Chondrocyte (in vitro differentiated cells): ENCODE measurements at regions not wholly inside any gene's neighbourhood (a gene's known extent, or its start where the extent isn't known, plus 50 kb on each side); places are given as distances from the start of the nearest gene placed in this dataset.

Source experiments
- DNase-seq: peaks from one replicate; pipeline ENCODE4 v3.0.0; 2021; ENCODE audit warnings: mixed read lengths, low spot score
- H3K27ac Mint-ChIP-seq: one replicate; pipeline ENCODE4 v1.8.0; 2021; ENCODE audit warnings: mild to moderate bottlenecking, moderate library complexity, mixed read lengths; ENCODE audit not compliant: unreplicated experiment
- H3K27me3 Mint-ChIP-seq: 2 replicates; pipeline ENCODE4 v1.8.0; 2021; ENCODE audit warnings: low read depth, mixed read lengths
- H3K36me3 Mint-ChIP-seq: 2 replicates; pipeline ENCODE4 v1.8.0; 2021; ENCODE audit warnings: low read depth, mixed read lengths
- H3K4me1 Mint-ChIP-seq: 2 replicates; pipeline ENCODE4 v1.8.0; 2021; ENCODE audit warnings: low read depth, mild to moderate bottlenecking, mixed read lengths
- H3K4me3 Mint-ChIP-seq: one replicate; pipeline ENCODE4 v1.8.0; 2021; ENCODE audit warnings: mild to moderate bottlenecking, moderate library complexity, mixed read lengths; ENCODE audit not compliant: unreplicated experiment
- H3K9me3 Mint-ChIP-seq: 2 replicates; pipeline ENCODE4 v1.8.0; 2021; ENCODE audit warnings: low read depth, mixed read lengths
- TF ChIP-seq, protein P1 (sequence below): fragments of 200-600 bp; sonication (generic); IDR thresholded peaks from 2 replicates; pipeline ENCODE4 v1.5.0; 2021; ENCODE audit warnings: antibody characterized with exemption, mild to moderate bottlenecking, moderate library complexity

DNA sequence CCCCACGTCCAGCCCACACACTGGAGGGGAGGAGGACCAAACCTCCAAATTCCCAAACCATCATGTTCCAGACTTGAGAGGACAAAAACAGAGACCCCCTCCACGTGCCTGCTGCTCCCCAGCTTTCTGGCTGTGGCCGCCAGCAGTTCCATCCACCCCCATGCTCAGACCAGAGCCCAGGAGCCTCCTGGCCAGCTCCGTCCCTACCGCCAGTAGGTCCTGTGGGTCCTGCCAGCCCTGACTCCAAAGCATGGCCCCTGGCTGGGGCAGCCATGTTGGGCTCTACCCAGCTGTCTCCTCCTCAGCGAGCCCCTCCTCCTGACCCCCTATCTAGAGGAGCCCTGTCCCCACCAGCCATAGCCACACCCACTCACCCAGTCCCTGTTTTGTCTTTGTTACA lies 227.3 kb upstream of the RTL1 start:
- TF ChIP-seq, protein P1, sequence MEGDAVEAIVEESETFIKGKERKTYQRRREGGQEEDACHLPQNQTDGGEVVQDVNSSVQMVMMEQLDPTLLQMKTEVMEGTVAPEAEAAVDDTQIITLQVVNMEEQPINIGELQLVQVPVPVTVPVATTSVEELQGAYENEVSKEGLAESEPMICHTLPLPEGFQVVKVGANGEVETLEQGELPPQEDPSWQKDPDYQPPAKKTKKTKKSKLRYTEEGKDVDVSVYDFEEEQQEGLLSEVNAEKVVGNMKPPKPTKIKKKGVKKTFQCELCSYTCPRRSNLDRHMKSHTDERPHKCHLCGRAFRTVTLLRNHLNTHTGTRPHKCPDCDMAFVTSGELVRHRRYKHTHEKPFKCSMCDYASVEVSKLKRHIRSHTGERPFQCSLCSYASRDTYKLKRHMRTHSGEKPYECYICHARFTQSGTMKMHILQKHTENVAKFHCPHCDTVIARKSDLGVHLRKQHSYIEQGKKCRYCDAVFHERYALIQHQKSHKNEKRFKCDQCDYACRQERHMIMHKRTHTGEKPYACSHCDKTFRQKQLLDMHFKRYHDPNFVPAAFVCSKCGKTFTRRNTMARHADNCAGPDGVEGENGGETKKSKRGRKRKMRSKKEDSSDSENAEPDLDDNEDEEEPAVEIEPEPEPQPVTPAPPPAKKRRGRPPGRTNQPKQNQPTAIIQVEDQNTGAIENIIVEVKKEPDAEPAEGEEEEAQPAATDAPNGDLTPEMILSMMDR: no peak
- peaks cover 21% of the 10 kb centered on the region for H3K4me1 Mint-ChIP-seq
- no peak overlapping the region for H3K27ac Mint-ChIP-seq
- peaks cover 29% of the 10 kb centered on the region for H3K27me3 Mint-ChIP-seq
- no peaks in the 10 kb centered on the region for H3K9me3 Mint-ChIP-seq
- no peaks in the 10 kb centered on the region for H3K36me3 Mint-ChIP-seq
- no peak for DNase-seq
- H3K4me3 Mint-ChIP-seq: no peak overlapping the region

DNA sequence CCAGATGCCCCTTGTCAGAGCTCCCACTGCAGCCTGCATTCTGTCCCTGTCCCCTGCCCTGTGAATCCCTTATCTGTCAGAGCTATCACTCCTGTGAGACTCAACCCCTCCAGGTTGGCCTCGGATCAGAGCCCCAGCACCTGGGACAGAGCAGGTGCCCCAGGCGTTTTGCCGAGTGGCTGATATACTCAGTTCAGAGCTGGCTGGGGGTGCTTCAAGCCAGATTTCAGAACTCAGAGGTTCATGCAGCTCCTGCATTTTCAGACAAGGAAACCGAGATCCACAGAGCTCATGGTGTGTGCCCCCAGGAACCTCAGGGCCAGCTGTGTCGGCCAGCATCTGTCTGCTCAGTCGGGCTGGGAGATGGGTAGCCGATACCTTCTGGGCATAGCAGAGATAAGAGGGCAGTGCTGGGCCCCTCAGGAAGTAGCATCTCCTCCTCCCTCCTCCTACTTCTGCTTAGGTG lies 228.0 kb upstream of the RTL1 start:
- Mint-ChIP-seq H3K4me3 (no peak overlapping the region), H3K27ac (no peak overlapping the region), H3K27me3 (peaks cover 29% of the 10 kb centered on the region)

DNA sequence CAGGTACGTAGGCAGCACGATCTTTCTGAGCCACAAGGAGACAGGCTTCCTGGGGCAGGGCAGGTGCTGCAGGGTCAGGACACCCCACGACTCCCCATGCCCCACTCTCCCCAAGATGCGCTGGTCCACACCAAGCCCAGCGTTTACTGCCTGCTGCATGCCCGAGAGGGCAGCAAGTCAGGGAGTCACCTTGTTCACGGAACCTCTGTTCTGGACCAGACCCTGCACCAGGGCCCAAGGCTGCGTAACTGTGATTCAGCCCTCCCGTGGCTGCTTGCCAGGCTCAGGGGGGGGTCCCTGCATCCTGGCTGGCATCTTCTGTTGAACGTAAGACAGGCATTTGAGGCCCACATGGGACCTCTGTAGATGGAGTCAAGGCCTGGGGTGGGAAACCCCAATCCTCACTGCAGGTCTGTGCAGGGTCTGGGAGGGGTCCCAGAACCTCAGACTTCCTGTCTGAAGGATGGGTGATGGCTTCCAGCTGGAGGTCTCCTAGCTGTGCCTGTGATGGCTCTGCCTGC lies 228.6 kb upstream of the RTL1 start:
- Mint-ChIP-seq H3K27ac (no peak overlapping the region), H3K27me3 (peaks cover 29% of the 10 kb centered on the region), H3K4me3 (no peak overlapping the region), H3K9me3 (no peaks in the 10 kb centered on the region), H3K4me1 (peaks cover 21% of the 10 kb centered on the region), H3K36me3 (no peaks in the 10 kb centered on the region)
- TF ChIP-seq, protein P1: no peak
- no peak for DNase-seq

More for the DNA sequence above, 228.0 kb upstream of the RTL1 start:
- Mint-ChIP-seq H3K36me3 (no peaks in the 10 kb centered on the region), H3K4me1 (peaks cover 21% of the 10 kb centered on the region), H3K9me3 (no peaks in the 10 kb centered on the region)
- TF ChIP-seq, protein P1: no peak
- DNase-seq: no peak

DNA sequence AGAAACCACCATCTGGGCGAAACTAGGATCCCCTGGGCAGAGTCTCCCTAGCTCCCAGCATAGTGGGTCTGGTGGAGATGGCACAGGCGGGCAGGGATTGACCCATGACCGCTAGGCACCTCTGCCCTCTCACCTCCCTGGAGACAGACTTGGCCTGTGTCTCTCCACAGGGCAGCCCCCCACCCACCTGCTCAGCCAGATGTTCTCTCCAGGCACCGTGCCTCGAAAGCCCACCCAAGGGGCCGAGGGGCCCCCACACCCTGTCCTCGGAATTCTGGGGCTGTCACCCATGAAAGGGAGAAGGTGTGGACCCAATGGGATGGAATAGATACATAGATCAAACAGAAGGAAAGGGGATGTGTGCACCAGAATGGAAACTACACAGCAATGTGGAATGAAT lies 229.1 kb upstream of the RTL1 start:
- Mint-ChIP-seq H3K27me3 (peaks cover 29% of the 10 kb centered on the region), H3K4me3 (no peak overlapping the region), H3K27ac (no peak overlapping the region), H3K9me3 (no peaks in the 10 kb centered on the region), H3K4me1 (peaks cover 22% of the 10 kb centered on the region), H3K36me3 (no peaks in the 10 kb centered on the region)
- TF ChIP-seq, protein P1: no peak
- DNase-seq: no peak

DNA sequence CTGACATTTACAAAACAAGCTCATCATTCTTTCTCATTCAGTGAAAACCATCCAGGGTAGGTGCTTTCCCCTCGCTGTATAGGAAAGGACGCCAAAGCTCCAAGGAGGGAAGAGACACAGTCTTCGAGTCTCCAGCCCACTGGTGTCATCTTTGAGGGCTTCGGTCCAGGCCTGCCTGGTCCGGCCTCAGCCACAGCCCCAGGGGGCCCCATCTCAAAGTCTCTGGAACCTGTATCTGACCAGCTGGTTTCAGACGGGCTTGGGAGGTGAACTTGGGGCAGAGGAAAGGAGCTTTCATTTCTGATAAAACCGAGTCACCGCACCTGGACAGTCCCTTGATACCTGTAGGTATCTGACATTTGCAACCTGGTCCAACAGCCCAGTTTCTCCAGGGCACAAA lies 229.5 kb upstream of the RTL1 start:
- Mint-ChIP-seq H3K4me1 (peaks cover 26% of the 10 kb centered on the region), H3K27me3 (peaks cover 24% of the 10 kb centered on the region), H3K4me3 (no peak overlapping the region), H3K36me3 (no peaks in the 10 kb centered on the region), H3K27ac (no peak overlapping the region), H3K9me3 (no peaks in the 10 kb centered on the region)
- no peak for DNase-seq
- TF ChIP-seq, protein P1: no peak
